ENCODE measurements at regions not wholly inside any gene's neighbourhood (a gene's known extent, or its start where the extent isn't known, plus 50 kb on each side); places are given as distances from the start of the nearest gene placed in this dataset.

DNA sequence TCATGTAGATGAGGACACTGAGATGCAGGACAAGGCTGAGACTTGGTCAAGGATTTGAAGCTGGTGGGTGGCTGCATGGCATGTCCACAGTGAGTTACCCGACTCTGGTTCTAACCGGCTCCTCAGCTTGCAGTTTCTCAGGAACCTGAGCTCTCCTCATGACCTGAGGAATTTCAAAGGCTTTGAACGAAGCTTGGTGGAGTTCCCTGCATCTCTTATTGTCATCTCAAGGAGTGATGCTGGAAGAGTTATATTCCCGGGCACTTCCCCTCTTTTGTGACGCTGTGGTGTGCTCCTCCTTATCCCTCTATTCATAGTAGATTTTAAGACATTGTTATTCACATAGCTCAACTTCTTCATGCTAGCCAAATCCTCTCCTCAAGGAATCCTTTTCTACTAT is 500.1 kb upstream of the HTR2A start:
- H3K36me3 ChIP-seq (ENCODE audit: control insufficient read depth, insufficient read depth, low read length) = no peaks in the 10 kb centered on the region
- TF ChIP-seq MAZ (IDR thresholded peaks at IDR 0.05; ENCODE audit: borderline replicate concordance, low read depth, low read length) (no peak), SMC3 (IDR thresholded peaks at IDR 0.05; ENCODE audit: low read depth, low read length) (no peak), NFE2L2 (IDR thresholded peaks at IDR 0.05; ENCODE audit: low read depth, low read length) (no peak), CHD1 (IDR thresholded peaks at IDR 0.05; ENCODE audit: low read depth, low read length) (no peak)
- TF ChIP-seq, protein P1, sequence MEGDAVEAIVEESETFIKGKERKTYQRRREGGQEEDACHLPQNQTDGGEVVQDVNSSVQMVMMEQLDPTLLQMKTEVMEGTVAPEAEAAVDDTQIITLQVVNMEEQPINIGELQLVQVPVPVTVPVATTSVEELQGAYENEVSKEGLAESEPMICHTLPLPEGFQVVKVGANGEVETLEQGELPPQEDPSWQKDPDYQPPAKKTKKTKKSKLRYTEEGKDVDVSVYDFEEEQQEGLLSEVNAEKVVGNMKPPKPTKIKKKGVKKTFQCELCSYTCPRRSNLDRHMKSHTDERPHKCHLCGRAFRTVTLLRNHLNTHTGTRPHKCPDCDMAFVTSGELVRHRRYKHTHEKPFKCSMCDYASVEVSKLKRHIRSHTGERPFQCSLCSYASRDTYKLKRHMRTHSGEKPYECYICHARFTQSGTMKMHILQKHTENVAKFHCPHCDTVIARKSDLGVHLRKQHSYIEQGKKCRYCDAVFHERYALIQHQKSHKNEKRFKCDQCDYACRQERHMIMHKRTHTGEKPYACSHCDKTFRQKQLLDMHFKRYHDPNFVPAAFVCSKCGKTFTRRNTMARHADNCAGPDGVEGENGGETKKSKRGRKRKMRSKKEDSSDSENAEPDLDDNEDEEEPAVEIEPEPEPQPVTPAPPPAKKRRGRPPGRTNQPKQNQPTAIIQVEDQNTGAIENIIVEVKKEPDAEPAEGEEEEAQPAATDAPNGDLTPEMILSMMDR (conservative IDR thresholded peaks at IDR 0.05; ENCODE audit: low read depth, low read length) = no peak
- TF ChIP-seq, protein P2, sequence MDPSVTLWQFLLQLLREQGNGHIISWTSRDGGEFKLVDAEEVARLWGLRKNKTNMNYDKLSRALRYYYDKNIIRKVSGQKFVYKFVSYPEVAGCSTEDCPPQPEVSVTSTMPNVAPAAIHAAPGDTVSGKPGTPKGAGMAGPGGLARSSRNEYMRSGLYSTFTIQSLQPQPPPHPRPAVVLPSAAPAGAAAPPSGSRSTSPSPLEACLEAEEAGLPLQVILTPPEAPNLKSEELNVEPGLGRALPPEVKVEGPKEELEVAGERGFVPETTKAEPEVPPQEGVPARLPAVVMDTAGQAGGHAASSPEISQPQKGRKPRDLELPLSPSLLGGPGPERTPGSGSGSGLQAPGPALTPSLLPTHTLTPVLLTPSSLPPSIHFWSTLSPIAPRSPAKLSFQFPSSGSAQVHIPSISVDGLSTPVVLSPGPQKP (IDR thresholded peaks at IDR 0.05; ENCODE audit: borderline replicate concordance, low read depth, low read length) = no peak
- H3K4ac ChIP-seq (ENCODE audit: low read depth, low read length) = no peak overlapping the region; the same call in 1 of the 2 replicates
- no peaks in the 10 kb centered on the region for H3K9me1 ChIP-seq (ENCODE audit: insufficient read depth, low read length)
- dilution Hi-C loops (cut with HindIII; ENCODE audit: low sequenced_read_pairs, unreplicated experiment) (no loop called here), in situ Hi-C loops (cut with MboI; ENCODE audit: low sequenced_read_pairs) (no loop called here), intact Hi-C loops (cut with micrococcal nuclease) (loop anchor here (5.0 kb wide), 1 partner anchor 200 kb away; no protein-coding TSS in a partner anchor)
- ATAC-seq (ENCODE audit: low read depth) = no peak
- POLR2A ChIA-PET (ENCODE audit: unreplicated experiment) = no interaction called here
- H3K79me1 ChIP-seq (ENCODE audit: low read depth in 1 of 2, low read length in 2 of 2) = no peaks in the 10 kb centered on the region
- no peak overlapping the region for H3K23ac ChIP-seq (ENCODE audit: low read depth, low read length)
- H4K8ac ChIP-seq (ENCODE audit: low read depth in 2 of 2, low read length in 2 of 2) = no peak overlapping the region
- H4K20me1 ChIP-seq (ENCODE audit: insufficient read depth, low read length) = no peaks in the 10 kb centered on the region
- 0 out of 2 replicates have a peak overlapping the region, but pooled peaks have one; percentile 12 for H3K14ac ChIP-seq (replicated peaks; ENCODE audit: low read depth, low read length)
- no peaks in the 10 kb centered on the region for H3K27me3 ChIP-seq (ENCODE audit: control insufficient read depth, insufficient read depth, low read length)
- no peaks in the 10 kb centered on the region for H3K9me3 ChIP-seq (ENCODE audit: control insufficient read depth, insufficient read depth, low read length)
- H3K27ac ChIP-seq (ENCODE audit: insufficient read depth, low read length) = no peak overlapping the region
- H2AK9ac ChIP-seq (replicated peaks; ENCODE audit: low read depth, low read length, poor library complexity) = no peak overlapping the region
- CTCF ChIA-PET = no interaction called here
- no peak overlapping the region for H2BK120ac ChIP-seq (ENCODE audit: low read depth, low read length)
- H3K56ac ChIP-seq (ENCODE audit: extremely low read depth, insufficient read depth, low read length) = no peak overlapping the region
- H3K4me1 ChIP-seq (ENCODE audit: control insufficient read depth, insufficient read depth, low read length) = no peaks in the 10 kb centered on the region; the same call in 1 of the 2 replicates
- BruUV-seq (replicated peaks) = no TSS peak
- WGBS, 2 experiments (ENCODE audit: extremely low coverage in 2 of 2, insufficient read length in 1 of 2) = no CpG with 5 or more reads among the region's 5 CpGs
- H2AFZ ChIP-seq (replicated peaks; ENCODE audit: low read length, poor library complexity) = no peak overlapping the region
- no peak overlapping the region for H2BK5ac ChIP-seq (ENCODE audit: low read depth, low read length, poor library complexity, severe bottlenecking)
- no peak overlapping the region; the same call in 1 of the 2 replicates for H3K18ac ChIP-seq (ENCODE audit: low read depth, low read length)
- no peak for DNase-seq
- no peak overlapping the region for H4K5ac ChIP-seq (ENCODE audit: low read depth, low read length)
- H2BK20ac ChIP-seq (ENCODE audit: low read depth, low read length) = peak overlapping the region; percentile 64; the same call in 1 of the 2 replicates
- no peak overlapping the region for H3K4me3 ChIP-seq (ENCODE audit: insufficient read depth, low read depth, low read length)
- no peak overlapping the region; the same call in 1 of the 2 replicates for H2AK5ac ChIP-seq (ENCODE audit: low read depth, low read length)
- H3K9ac ChIP-seq (ENCODE audit: low read depth, low read length) = no peak overlapping the region
- H2BK15ac ChIP-seq (ENCODE audit: low read depth, low read length) = no peak overlapping the region
- no peak overlapping the region for H4K91ac ChIP-seq (ENCODE audit: insufficient read depth, low read depth, low read length)
- no peak overlapping the region for H3K4me2 ChIP-seq (ENCODE audit: low read depth, low read length)
